NCI-H1436 treated with DMSO at 0.1 percent for 48 hours (cell line): ENCODE measurements at regions not wholly inside any gene's neighbourhood (a gene's known extent, or its start where the extent isn't known, plus 50 kb on each side); places are given as distances from the start of the nearest gene placed in this dataset.
"Not testable (repeated sequence)": the region's sequence is repeated elsewhere in the genome, so short reads cannot be mapped to it uniquely, and the experiment has no call there.

Experiments
- DNase-seq: peaks from one replicate; lab custom pipeline; 2025; lab: John Stamatoyannopoulos, UW

GRCh38 chr12:34097213-34097612 is 74.9 kb downstream of the ALG10 start:
- DNase-seq = no peak

GRCh38 chr12:34105392-34105933 is 83.2 kb downstream of the ALG10 start:
- DNase-seq = no peak

- no peak for DNase-seq
Observed at GRCh38 chr12:34106172-34106571, 83.9 kb downstream of the ALG10 start.

GRCh38 chr12:34107016-34107415 is 84.7 kb downstream of the ALG10 start:
- no peak for DNase-seq

GRCh38 chr12:34107781-34108404 is 85.6 kb downstream of the ALG10 start:
- no peak for DNase-seq

GRCh38 chr12:34108405-34108803 is 86.1 kb downstream of the ALG10 start:
- no peak for DNase-seq

- DNase-seq = no peak
Observed at GRCh38 chr12:34108967-34109366, 86.7 kb downstream of the ALG10 start.

- no peak for DNase-seq
Observed at GRCh38 chr12:34109390-34109789, 87.1 kb downstream of the ALG10 start.

GRCh38 chr12:34109909-34110531 is 87.7 kb downstream of the ALG10 start:
- not testable (repeated sequence) for DNase-seq

- DNase-seq = no peak
Observed at GRCh38 chr12:34119366-34119765, 97.1 kb downstream of the ALG10 start.

GRCh38 chr12:34121360-34121759 is 99.1 kb downstream of the ALG10 start:
- no peak for DNase-seq

- DNase-seq = not testable (repeated sequence)
Observed at GRCh38 chr12:34123092-34123491, 100.8 kb downstream of the ALG10 start.

- DNase-seq = no peak
Observed at GRCh38 chr12:34124608-34125007, 102.3 kb downstream of the ALG10 start.

GRCh38 chr12:34126239-34126641 is 103.9 kb downstream of the ALG10 start:
- DNase-seq = no peak

GRCh38 chr12:34126805-34127204 is 104.5 kb downstream of the ALG10 start:
- DNase-seq = no peak

GRCh38 chr12:34127379-34127778 is 105.1 kb downstream of the ALG10 start:
- not testable (repeated sequence) for DNase-seq

- DNase-seq = no peak
Observed at GRCh38 chr12:34142430-34142829, 120.1 kb downstream of the ALG10 start.

GRCh38 chr12:34151019-34151418 is 128.7 kb downstream of the ALG10 start:
- DNase-seq = no peak

- DNase-seq = no peak
Observed at GRCh38 chr12:34163443-34163842, 141.1 kb downstream of the ALG10 start.

- no peak for DNase-seq
Observed at GRCh38 chr12:34166427-34167060, 144.2 kb downstream of the ALG10 start.

- DNase-seq = not testable (repeated sequence)
Observed at GRCh38 chr12:34168507-34168906, 146.2 kb downstream of the ALG10 start.

- DNase-seq = no peak
Observed at GRCh38 chr12:34186492-34186891, 164.2 kb downstream of the ALG10 start.

- DNase-seq = no peak
Observed at GRCh38 chr12:34188974-34189373, 166.7 kb downstream of the ALG10 start.
